GM12873 (cell line): ENCODE measurements at regions not wholly inside any gene's neighbourhood (a gene's known extent, or its start where the extent isn't known, plus 50 kb on each side); places are given as distances from the start of the nearest gene placed in this dataset.

Source experiments
- TF ChIP-seq, protein P1 (sequence below): IDR thresholded peaks from 2 replicates; pipeline ENCODE4 v1.5.1; 2012; ENCODE audit warnings: low read depth, mild to moderate bottlenecking, moderate library complexity, low read length, control low read depth; ENCODE audit not compliant: insufficient read depth; ENCODE audit errors: missing control alignments

DNA sequence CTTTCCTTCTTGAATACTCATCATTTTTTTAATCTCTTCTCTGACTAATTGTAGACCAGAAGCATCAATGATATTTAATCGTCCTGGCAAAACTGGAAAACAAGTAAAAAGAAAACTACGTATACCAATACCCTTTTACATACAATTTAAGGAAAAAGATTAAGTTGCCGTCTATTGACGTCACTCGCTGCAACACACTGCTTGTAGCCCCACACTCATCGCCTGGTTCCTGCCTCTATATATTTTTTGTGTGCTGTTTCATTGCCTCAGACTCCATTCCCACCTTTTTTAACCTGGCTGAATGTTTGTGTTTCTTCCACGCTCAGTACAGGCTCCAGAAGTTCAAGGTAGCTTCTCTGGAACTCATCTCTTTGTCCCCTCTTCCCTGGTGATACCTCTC lies 536.2 kb downstream of the METTL4 start:
- TF ChIP-seq, protein P1, sequence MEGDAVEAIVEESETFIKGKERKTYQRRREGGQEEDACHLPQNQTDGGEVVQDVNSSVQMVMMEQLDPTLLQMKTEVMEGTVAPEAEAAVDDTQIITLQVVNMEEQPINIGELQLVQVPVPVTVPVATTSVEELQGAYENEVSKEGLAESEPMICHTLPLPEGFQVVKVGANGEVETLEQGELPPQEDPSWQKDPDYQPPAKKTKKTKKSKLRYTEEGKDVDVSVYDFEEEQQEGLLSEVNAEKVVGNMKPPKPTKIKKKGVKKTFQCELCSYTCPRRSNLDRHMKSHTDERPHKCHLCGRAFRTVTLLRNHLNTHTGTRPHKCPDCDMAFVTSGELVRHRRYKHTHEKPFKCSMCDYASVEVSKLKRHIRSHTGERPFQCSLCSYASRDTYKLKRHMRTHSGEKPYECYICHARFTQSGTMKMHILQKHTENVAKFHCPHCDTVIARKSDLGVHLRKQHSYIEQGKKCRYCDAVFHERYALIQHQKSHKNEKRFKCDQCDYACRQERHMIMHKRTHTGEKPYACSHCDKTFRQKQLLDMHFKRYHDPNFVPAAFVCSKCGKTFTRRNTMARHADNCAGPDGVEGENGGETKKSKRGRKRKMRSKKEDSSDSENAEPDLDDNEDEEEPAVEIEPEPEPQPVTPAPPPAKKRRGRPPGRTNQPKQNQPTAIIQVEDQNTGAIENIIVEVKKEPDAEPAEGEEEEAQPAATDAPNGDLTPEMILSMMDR = no peak

DNA sequence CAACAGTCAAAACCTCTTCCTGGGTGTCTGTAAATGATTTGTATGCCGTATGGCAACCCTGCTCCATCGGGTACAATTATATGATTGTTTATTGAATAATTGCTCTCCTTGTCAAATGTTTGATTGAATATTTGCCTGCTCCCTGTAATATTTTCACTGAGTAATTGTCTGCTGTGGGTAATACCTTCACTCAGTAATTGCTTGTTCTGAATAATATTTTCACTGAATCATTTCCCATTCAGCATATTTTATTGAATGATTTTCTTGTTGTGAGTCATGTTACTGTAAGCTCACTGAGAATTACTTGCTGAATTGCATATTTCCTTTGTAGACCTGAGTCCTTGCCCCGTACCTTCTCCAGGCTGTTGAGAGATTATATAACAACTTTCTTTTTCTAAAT lies 535.2 kb downstream of the METTL4 start:
- TF ChIP-seq, protein P1 = no peak

DNA sequence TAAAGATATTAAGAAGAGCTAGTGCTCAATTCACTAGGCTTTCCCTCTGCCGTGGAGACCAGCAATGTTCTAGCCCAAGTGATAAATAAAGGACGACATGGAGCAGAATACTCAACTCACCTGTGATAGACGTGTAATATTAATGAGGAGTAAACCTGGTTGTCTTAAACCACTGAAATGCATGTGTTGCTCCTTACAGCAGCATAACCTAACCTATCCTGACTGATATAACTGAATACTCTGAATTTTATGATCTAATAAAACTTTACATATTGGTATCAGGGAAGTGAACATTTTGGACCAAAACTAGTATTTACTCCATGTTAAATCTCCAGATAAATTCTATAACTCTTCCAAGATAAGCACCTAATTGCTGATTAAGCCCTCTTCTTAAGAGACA lies 531.0 kb downstream of the METTL4 start:
- TF ChIP-seq, protein P1 = no peak

DNA sequence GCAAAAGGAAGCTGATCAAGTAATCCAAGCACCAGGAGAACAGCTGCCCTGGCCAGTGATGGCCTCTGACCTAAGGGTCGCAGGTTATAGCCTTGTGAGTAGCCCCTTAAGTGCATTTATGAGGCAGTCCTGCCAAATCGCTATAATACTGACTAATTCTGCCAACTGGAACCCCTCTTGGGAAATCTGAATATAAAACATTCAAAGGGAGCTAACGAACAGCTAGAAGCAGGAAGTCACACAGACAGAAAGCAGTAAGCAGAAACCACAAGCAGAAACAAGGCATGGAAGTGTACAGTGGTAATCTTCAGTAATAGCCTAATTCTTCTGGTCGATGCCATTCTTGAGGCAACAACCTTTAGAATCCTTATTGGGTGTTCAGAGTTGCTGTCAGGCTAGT lies 521.3 kb downstream of the METTL4 start:
- TF ChIP-seq, protein P1 = no peak

DNA sequence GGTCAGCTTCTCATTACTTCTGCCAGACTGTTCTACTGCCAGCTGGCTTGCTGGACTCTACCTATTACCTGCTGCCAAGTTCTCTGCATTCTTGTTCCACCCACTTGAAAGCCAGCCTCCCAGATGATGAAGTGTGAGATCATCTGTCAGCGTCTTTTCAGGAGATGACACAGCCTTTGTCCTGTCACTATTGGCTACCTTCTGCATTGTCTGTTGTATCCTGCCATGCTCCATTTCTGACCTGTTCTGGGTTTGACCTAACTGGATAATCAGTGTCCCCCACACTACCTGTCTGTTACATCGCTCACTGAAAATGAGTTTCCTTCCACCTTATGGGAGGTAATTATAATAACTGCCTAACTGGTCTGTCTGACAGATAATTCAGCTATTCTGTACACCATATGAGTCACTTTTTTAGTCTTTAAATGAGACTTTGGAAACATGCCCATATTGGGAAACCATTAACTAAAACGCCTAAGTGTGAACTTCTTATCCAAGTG lies 520.6 kb downstream of the METTL4 start:
- TF ChIP-seq, protein P1 = no peak

DNA sequence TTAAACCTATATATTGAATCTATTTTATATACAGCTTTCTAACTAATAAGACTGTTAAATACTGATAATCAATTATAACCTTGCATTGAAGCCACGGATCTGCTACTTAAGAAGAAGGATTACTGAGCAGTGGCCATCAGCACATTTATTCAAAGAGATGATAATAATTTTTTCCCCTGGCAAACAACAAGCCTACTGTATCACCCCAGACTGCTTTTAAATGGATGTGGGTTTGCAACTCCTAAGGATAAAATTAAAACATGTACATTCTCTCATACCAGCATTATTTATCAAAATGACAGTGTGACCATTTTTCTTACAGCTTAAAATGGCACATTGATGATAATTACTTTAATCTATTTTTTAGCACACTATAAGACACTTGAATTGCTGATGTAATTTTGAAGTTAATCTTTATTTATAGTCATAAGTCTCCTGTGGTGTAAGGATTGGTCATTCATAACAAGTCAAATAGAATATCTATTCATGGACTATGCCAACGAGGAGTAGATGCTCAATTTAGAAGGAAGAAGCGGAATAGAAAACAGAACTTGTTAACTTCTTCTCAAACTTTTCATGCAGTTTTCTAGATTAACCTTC lies 517.7 kb downstream of the METTL4 start:
- TF ChIP-seq, protein P1 = no peak

DNA sequence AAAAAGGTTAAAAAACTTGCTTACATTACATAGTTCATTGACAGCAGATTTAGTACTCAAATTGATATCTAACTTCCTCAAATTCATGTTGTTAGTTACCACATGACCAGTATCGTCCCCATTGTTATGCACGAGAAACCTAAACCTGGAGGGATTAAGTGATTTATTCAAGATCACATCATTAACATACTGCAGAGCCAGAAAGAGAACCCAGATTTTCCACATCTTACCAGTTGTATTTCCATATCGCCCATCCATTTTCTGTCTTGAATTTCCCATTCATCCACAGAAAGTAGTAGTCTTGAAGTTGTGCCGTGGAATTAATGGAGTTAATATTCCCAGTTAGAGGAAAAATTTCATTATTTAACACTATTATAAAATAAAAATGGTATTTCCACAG lies 512.0 kb downstream of the METTL4 start:
- TF ChIP-seq, protein P1 = no peak
